Mammary epithelial cell (primary cell): ENCODE measurements at regions not wholly inside any gene's neighbourhood (a gene's known extent, or its start where the extent isn't known, plus 50 kb on each side); places are given as distances from the start of the nearest gene placed in this dataset.

Experiments used
- EZH2 ChIP-seq: IDR thresholded peaks from 2 replicates; pipeline ENCODE4 v1.6.1; 2012; ENCODE audit warnings: low read length, inconsistent platforms, borderline replicate concordance
- TF ChIP-seq, protein P1 (sequence below), 2 donors: IDR thresholded peaks in 1 of 2; conservative IDR thresholded peaks in 1 of 2; 2 replicates each; pipeline ENCODE4 v1.5.1; 2011 to 2012; ENCODE audit warnings: inconsistent platforms in 2 of 2, low read length in 2 of 2, mild to moderate bottlenecking in 2 of 2, control low read depth in 1 of 2, low read depth in 1 of 2; ENCODE audit not compliant: insufficient read depth in 1 of 2; ENCODE audit errors: extremely low read depth in 1 of 2

DNA sequence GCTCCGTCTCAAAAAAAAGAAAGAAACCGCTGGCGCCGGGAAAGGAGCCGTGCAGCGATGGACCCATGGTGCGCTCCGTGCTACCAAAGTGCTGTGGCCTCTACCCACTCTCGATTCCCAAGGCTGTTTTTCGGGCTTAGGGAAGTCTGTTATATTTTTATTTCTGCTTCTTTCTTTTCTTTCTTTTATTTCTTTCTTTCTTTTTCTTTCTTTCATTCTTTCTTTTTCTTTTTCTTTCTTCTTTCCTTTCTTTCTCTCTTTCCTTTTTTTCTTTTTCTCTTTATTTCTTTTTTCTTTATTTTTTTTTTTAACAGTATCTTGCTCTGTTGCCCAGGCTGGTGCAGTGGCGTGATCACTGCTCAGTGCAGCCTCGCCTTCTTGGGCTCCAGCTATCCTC lies 87.5 kb downstream of the ANXA2R start:
- TF ChIP-seq, protein P1, sequence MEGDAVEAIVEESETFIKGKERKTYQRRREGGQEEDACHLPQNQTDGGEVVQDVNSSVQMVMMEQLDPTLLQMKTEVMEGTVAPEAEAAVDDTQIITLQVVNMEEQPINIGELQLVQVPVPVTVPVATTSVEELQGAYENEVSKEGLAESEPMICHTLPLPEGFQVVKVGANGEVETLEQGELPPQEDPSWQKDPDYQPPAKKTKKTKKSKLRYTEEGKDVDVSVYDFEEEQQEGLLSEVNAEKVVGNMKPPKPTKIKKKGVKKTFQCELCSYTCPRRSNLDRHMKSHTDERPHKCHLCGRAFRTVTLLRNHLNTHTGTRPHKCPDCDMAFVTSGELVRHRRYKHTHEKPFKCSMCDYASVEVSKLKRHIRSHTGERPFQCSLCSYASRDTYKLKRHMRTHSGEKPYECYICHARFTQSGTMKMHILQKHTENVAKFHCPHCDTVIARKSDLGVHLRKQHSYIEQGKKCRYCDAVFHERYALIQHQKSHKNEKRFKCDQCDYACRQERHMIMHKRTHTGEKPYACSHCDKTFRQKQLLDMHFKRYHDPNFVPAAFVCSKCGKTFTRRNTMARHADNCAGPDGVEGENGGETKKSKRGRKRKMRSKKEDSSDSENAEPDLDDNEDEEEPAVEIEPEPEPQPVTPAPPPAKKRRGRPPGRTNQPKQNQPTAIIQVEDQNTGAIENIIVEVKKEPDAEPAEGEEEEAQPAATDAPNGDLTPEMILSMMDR (conservative IDR thresholded peaks at IDR 0.05 in 1 of 2, IDR thresholded peaks at IDR 0.05 in 1 of 2; ENCODE audit: extremely low read depth in 1 of 2, insufficient read depth in 1 of 2, low read depth in 1 of 2, low read length in 2 of 2), result no peak
- no peak for TF ChIP-seq EZH2
